ENCODE measurements at regions not wholly inside any gene's neighbourhood (a gene's known extent, or its start where the extent isn't known, plus 50 kb on each side); places are given as distances from the start of the nearest gene placed in this dataset.

GRCh38 chr7:53504914-53505313 lies 469.5 kb downstream of the POM121L12 start:
- TF ChIP-seq CHD2 (IDR thresholded peaks at IDR 0.05; ENCODE audit: low read length, partially characterized antibody) (no peak), CTCF (IDR thresholded peaks at IDR 0.05) (no peak), EHMT2 (IDR thresholded peaks at IDR 0.05; ENCODE audit: low read depth) (no peak), JUNB (IDR thresholded peaks at IDR 0.05) (no peak), POLR2A (IDR thresholded peaks at IDR 0.05; ENCODE audit: low read length) (no peak), ZSCAN20 (CRISPR knock-in tag; IDR thresholded peaks at IDR 0.05) (no peak), RAD21 (conservative IDR thresholded peaks at IDR 0.05 in 1 of 2, IDR thresholded peaks at IDR 0.05 in 1 of 2) (no peak), RCOR1 (IDR thresholded peaks at IDR 0.05; ENCODE audit: low read depth, low read length) (no peak)
- TF ChIP-seq, protein P1, sequence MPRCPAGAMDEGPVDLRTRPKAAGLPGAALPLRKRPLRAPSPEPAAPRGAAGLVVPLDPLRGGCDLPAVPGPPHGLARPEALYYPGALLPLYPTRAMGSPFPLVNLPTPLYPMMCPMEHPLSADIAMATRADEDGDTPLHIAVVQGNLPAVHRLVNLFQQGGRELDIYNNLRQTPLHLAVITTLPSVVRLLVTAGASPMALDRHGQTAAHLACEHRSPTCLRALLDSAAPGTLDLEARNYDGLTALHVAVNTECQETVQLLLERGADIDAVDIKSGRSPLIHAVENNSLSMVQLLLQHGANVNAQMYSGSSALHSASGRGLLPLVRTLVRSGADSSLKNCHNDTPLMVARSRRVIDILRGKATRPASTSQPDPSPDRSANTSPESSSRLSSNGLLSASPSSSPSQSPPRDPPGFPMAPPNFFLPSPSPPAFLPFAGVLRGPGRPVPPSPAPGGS (IDR thresholded peaks at IDR 0.05) = no peak
